Mesendoderm (in vitro differentiated cells): ENCODE measurements at regions not wholly inside any gene's neighbourhood (a gene's known extent, or its start where the extent isn't known, plus 50 kb on each side); places are given as distances from the start of the nearest gene placed in this dataset.

ENCODE experiments used
- DNase-seq: peaks from one replicate; pipeline ENCODE4 v3.0.0; 2013
- H2AK5ac ChIP-seq: 2 replicates; pipeline ENCODE4 v1.6.1; 2013; ENCODE audit warnings: low read length, inconsistent platforms
- H2BK120ac ChIP-seq: 2 replicates; pipeline ENCODE4 v1.6.1; 2013; ENCODE audit warnings: low read depth, mild to moderate bottlenecking, low read length, moderate library complexity, mixed read lengths
- H2BK15ac ChIP-seq: replicated peaks from 2 replicates; pipeline ENCODE4 v1.6.1; 2013; ENCODE audit warnings: low read depth, mild to moderate bottlenecking, moderate library complexity
- H2BK5ac ChIP-seq: 2 replicates; pipeline ENCODE4 v1.6.1; 2013; ENCODE audit warnings: low read length, inconsistent platforms
- H3K18ac ChIP-seq: 2 replicates; pipeline ENCODE4 v1.6.1; 2013; ENCODE audit warnings: mild to moderate bottlenecking, low read length, mixed read lengths
- H3K23ac ChIP-seq: one replicate; pipeline ENCODE4 v1.6.1; 2013; ENCODE audit warnings: low read length
- H3K27ac ChIP-seq: 2 replicates; pipeline ENCODE4 v1.5.1; 2013; ENCODE audit warnings: low read depth, mild to moderate bottlenecking, inconsistent platforms, low read length, moderate library complexity
- H3K27me3 ChIP-seq: 2 replicates; pipeline ENCODE4 v1.6.1; 2013; ENCODE audit warnings: low read length, control low read depth, mild to moderate bottlenecking, inconsistent platforms; ENCODE audit not compliant: insufficient read depth, poor library complexity
- H3K36me3 ChIP-seq: 2 replicates; pipeline ENCODE4 v1.6.1; 2013; ENCODE audit warnings: low read length, inconsistent platforms; ENCODE audit not compliant: control insufficient read depth, insufficient read depth
- H3K4ac ChIP-seq: one replicate; pipeline ENCODE4 v1.6.1; 2013; ENCODE audit warnings: low read depth, mild to moderate bottlenecking, low read length, moderate library complexity
- H3K4me1 ChIP-seq: 2 replicates; pipeline ENCODE4 v1.6.1; 2013; ENCODE audit warnings: low read depth, low read length, inconsistent platforms; ENCODE audit not compliant: control insufficient read depth
- H3K4me2 ChIP-seq: 2 replicates; pipeline ENCODE4 v1.6.1; 2013; ENCODE audit warnings: low read length
- H3K4me3 ChIP-seq: 2 replicates; pipeline ENCODE4 v1.5.1; 2013; ENCODE audit warnings: mild to moderate bottlenecking, low read length
- H3K56ac ChIP-seq: one replicate; pipeline ENCODE4 v1.6.1; 2013; ENCODE audit warnings: low read length
- H3K79me1 ChIP-seq: 2 replicates; pipeline ENCODE4 v1.6.1; 2013; ENCODE audit warnings: low read length, inconsistent platforms
- H3K79me2 ChIP-seq: 2 replicates; pipeline ENCODE4 v1.6.1; 2013; ENCODE audit warnings: mild to moderate bottlenecking, low read length; ENCODE audit not compliant: control insufficient read depth, insufficient read depth
- H3K9ac ChIP-seq: 2 replicates; pipeline ENCODE4 v1.6.1; 2013; ENCODE audit warnings: low read length, inconsistent platforms
- H4K5ac ChIP-seq: one replicate; pipeline ENCODE4 v1.6.1; 2013; ENCODE audit warnings: low read length
- H4K8ac ChIP-seq: one replicate; pipeline ENCODE4 v1.6.1; 2013; ENCODE audit warnings: low read depth, mild to moderate bottlenecking, control low read depth, low read length, moderate library complexity
- WGBS: extraction: QIAGEN DNeasy Blood & Tissue Kit; methylation state at CpG from one replicate; pipeline ENCODE4 v1.1.7; 2013; ENCODE audit warnings: low lambda C conversion rate, missing lambda C conversion rate; ENCODE audit not compliant: insufficient coverage; ENCODE audit errors: extremely low coverage; 5-methylcytosine and 5-hydroxymethylcytosine counted together

GRCh38 chr2:142827170-142827569 lies 50.3 kb upstream of the KYNU start:
- Histone ChIP-seq H3K4me3 (no peak overlapping the region), H3K36me3 (no peaks in the 10 kb centered on the region), H2BK15ac (no peak overlapping the region), H2BK5ac (no peak overlapping the region), H3K23ac (no peak overlapping the region), H3K4me2 (no peak overlapping the region), H3K56ac (no peak overlapping the region), H3K18ac (no peak overlapping the region), H2AK5ac (no peak overlapping the region), H4K8ac (no peak overlapping the region), H3K27me3 (no peaks in the 10 kb centered on the region), H3K9ac (no peak overlapping the region), H2BK120ac (no peak overlapping the region), H3K79me1 (no peaks in the 10 kb centered on the region), H4K5ac (no peak overlapping the region), H3K4ac (no peak overlapping the region), H3K27ac (no peak overlapping the region), H3K4me1 (no peaks in the 10 kb centered on the region), H3K79me2 (no peaks in the 10 kb centered on the region)
- no CpG with 5 or more reads among the region's 9 CpGs for WGBS
- no peak for DNase-seq

GRCh38 chr2:142825861-142826260 lies 51.6 kb upstream of the KYNU start:
- WGBS = no CpG with 5 or more reads among the region's 2 CpGs
- no peaks in the 10 kb centered on the region for H3K4me1 ChIP-seq
- H3K56ac ChIP-seq = no peak overlapping the region
- H2AK5ac ChIP-seq = no peak overlapping the region
- no peak overlapping the region for H2BK5ac ChIP-seq
- H3K18ac ChIP-seq = no peak overlapping the region
- no peak overlapping the region for H3K4ac ChIP-seq
- no peaks in the 10 kb centered on the region for H3K27me3 ChIP-seq
- no peak overlapping the region for H3K23ac ChIP-seq
- no peak for DNase-seq
- H3K9ac ChIP-seq = no peak overlapping the region
- H4K5ac ChIP-seq = no peak overlapping the region
- no peaks in the 10 kb centered on the region for H3K79me1 ChIP-seq
- no peaks in the 10 kb centered on the region for H3K79me2 ChIP-seq
- H3K36me3 ChIP-seq = no peaks in the 10 kb centered on the region
- no peak overlapping the region for H3K4me3 ChIP-seq
- no peak overlapping the region for H3K27ac ChIP-seq
- H2BK15ac ChIP-seq = no peak overlapping the region
- H3K4me2 ChIP-seq = no peak overlapping the region
- no peak overlapping the region for H2BK120ac ChIP-seq
- peak overlapping the region; percentile 5 for H4K8ac ChIP-seq

DNA sequence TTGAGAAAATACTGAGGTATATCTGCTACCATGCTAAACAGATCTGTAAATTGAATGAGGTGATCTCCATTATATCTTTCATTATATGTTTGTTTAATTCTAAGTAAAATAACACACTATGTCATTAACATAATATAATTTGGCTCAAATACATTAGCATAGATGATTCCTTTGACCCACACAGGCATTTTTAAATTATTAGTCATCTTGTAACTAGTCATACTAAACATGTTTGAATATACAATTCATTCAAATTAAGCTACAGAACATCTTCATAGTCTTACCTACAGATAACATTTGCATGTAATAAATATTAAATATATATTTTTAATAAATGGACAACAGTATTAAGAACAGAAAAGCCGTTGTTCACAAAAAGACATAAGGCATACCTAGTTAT lies 52.7 kb upstream of the KYNU start:
- no peak overlapping the region for H3K4ac ChIP-seq
- H3K27ac ChIP-seq = no peak overlapping the region
- no peak overlapping the region for H2AK5ac ChIP-seq
- no peaks in the 10 kb centered on the region for H3K36me3 ChIP-seq
- no peak overlapping the region for H4K8ac ChIP-seq
- H3K4me2 ChIP-seq = no peak overlapping the region
- H3K79me1 ChIP-seq = no peaks in the 10 kb centered on the region
- no peaks in the 10 kb centered on the region for H3K27me3 ChIP-seq
- no peak overlapping the region for H3K4me3 ChIP-seq
- H3K56ac ChIP-seq = no peak overlapping the region
- no peak overlapping the region for H3K23ac ChIP-seq
- no peak overlapping the region for H2BK5ac ChIP-seq
- H3K79me2 ChIP-seq = no peaks in the 10 kb centered on the region
- H2BK15ac ChIP-seq = no peak overlapping the region
- no peak overlapping the region for H3K9ac ChIP-seq
- no peak overlapping the region for H3K18ac ChIP-seq
- no CpG with 5 or more reads among the region's 1 CpG for WGBS
- no peak overlapping the region for H2BK120ac ChIP-seq
- no peak for DNase-seq
- H3K4me1 ChIP-seq = no peaks in the 10 kb centered on the region
- no peak overlapping the region for H4K5ac ChIP-seq

- Histone ChIP-seq H2BK15ac (no peak overlapping the region), H3K4me1 (no peaks in the 10 kb centered on the region), H3K79me1 (no peaks in the 10 kb centered on the region), H3K79me2 (no peaks in the 10 kb centered on the region), H3K56ac (no peak overlapping the region), H3K36me3 (no peaks in the 10 kb centered on the region), H4K8ac (no peak overlapping the region), H3K18ac (no peak overlapping the region), H2BK5ac (no peak overlapping the region), H3K23ac (no peak overlapping the region), H3K4me2 (no peak overlapping the region), H2BK120ac (no peak overlapping the region), H3K27me3 (no peaks in the 10 kb centered on the region), H3K27ac (no peak overlapping the region), H4K5ac (no peak overlapping the region), H3K4ac (no peak overlapping the region), H3K4me3 (no peak overlapping the region), H3K9ac (no peak overlapping the region), H2AK5ac (no peak overlapping the region)
- no peak for DNase-seq
- WGBS = no CpG with 5 or more reads among the region's 3 CpGs
These were observed 55.3 kb upstream of the KYNU start for GRCh38 chr2:142822190-142822589.

DNA sequence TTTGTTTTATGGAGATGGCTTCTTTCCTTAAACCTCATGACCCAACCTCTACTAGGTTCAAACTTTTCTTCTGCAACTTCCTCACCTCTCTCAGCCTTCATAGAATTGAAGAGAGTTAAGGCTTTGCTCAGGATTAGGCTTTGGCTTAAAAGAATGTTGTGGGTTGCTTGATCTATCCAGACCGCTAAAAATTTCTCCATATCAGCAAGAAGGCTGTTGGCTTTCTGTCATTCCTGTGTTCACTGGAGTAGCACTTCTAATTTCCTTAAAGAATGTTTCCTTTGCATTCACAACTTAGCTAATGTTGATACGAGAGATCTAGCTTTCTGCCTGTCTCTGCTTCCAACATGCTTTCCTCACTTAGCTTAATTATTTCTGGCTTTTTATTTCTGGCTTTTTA lies 58.1 kb upstream of the KYNU start:
- Histone ChIP-seq H2BK15ac (no peak overlapping the region), H3K79me2 (no peaks in the 10 kb centered on the region), H3K56ac (no peak overlapping the region), H3K4me3 (no peak overlapping the region), H4K8ac (peak overlapping the region; percentile 28), H3K9ac (no peak overlapping the region), H3K4me1 (no peaks in the 10 kb centered on the region), H2AK5ac (no peak overlapping the region), H4K5ac (no peak overlapping the region), H3K4ac (no peak overlapping the region), H3K27me3 (no peaks in the 10 kb centered on the region), H3K18ac (no peak overlapping the region), H3K27ac (no peak overlapping the region), H2BK120ac (no peak overlapping the region), H3K23ac (no peak overlapping the region), H3K79me1 (no peaks in the 10 kb centered on the region), H3K36me3 (no peaks in the 10 kb centered on the region), H3K4me2 (no peak overlapping the region), H2BK5ac (no peak overlapping the region)
- no CpG with 5 or more reads among the region's 2 CpGs for WGBS
- no peak for DNase-seq

DNA sequence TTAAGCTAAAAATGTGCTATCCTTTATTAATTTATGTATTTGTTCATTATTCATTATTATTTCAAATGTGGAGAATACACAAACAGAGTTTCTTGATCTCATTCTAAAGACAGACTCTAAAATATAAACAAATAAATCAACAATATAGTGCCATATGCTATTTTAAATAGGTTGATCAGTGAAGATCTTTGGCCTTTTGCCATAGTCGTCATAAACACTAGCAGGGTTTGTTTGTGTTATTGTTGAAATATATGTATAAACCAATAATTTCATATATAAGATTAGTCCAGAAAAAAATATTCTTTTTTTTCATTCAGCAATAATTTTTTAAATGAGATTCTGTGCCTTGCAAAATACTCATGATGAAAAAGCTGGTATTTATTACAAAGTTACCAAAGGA lies 62.1 kb upstream of the KYNU start:
- Histone ChIP-seq H3K56ac (no peak overlapping the region), H3K79me1 (no peaks in the 10 kb centered on the region), H3K27ac (no peak overlapping the region), H3K9ac (no peak overlapping the region), H3K27me3 (no peaks in the 10 kb centered on the region), H3K4me3 (no peak overlapping the region), H3K4ac (no peak overlapping the region), H3K23ac (no peak overlapping the region), H2BK120ac (no peak overlapping the region), H3K79me2 (no peaks in the 10 kb centered on the region), H3K4me2 (no peak overlapping the region), H2BK5ac (no peak overlapping the region), H2AK5ac (no peak overlapping the region), H4K5ac (no peak overlapping the region), H3K4me1 (no peaks in the 10 kb centered on the region), H4K8ac (no peak overlapping the region), H3K18ac (no peak overlapping the region), H2BK15ac (no peak overlapping the region), H3K36me3 (no peaks in the 10 kb centered on the region)
- DNase-seq = no peak
- WGBS = no CpG with 5 or more reads among the region's 1 CpG
